Loucy (cell line): ENCODE measurements at regions not wholly inside any gene's neighbourhood (a gene's known extent, or its start where the extent isn't known, plus 50 kb on each side); places are given as distances from the start of the nearest gene placed in this dataset.

Experiments
- H2AFZ ChIP-seq: fragments of 200-600 bp; sonication (generic); 2 replicates; pipeline ENCODE4 v1.6.0; 2016; ENCODE audit warnings: antibody characterized with exemption, mild to moderate bottlenecking, low read length, moderate library complexity
- H3F3A ChIP-seq: fragments of 200-600 bp; 2 replicates; pipeline ENCODE4 v1.6.0; 2016; ENCODE audit warnings: antibody characterized with exemption, low read depth, mild to moderate bottlenecking
- H3K27me3 ChIP-seq: fragments of 200-600 bp; sonication (generic); 2 replicates; pipeline ENCODE4 v1.6.1; 2014; ENCODE audit warnings: low read length, mild to moderate bottlenecking; ENCODE audit not compliant: insufficient read depth, poor library complexity, severe bottlenecking
- H3K36me3 ChIP-seq: fragments of 200-600 bp; sonication (generic); 2 replicates; pipeline ENCODE4 v1.6.1; 2016; ENCODE audit warnings: low read length; ENCODE audit not compliant: insufficient read depth
- H3K4me1 ChIP-seq: fragments of 200-600 bp; sonication (generic); 2 replicates; pipeline ENCODE4 v1.5.1; 2014; ENCODE audit warnings: low read length, mild to moderate bottlenecking; ENCODE audit not compliant: insufficient read depth, poor library complexity, severe bottlenecking
- H3K4me2 ChIP-seq: fragments of 200-600 bp; sonication (generic); 2 replicates; pipeline ENCODE4 v1.6.0; 2014; ENCODE audit warnings: antibody characterized with exemption, low read length, low read depth, mild to moderate bottlenecking; ENCODE audit not compliant: poor library complexity, severe bottlenecking
- H3K4me3 ChIP-seq: fragments of 200-600 bp; sonication (generic); 2 replicates; pipeline ENCODE4 v1.5.1; 2014; ENCODE audit warnings: low read length, mild to moderate bottlenecking, mixed read lengths; ENCODE audit not compliant: poor library complexity, severe bottlenecking
- H3K79me2 ChIP-seq: fragments of 200-600 bp; sonication (generic); 2 replicates; pipeline ENCODE4 v1.6.1; 2014; ENCODE audit warnings: low read length; ENCODE audit not compliant: insufficient read depth
- H3K9ac ChIP-seq: fragments of 200-600 bp; sonication (generic); 2 replicates; pipeline ENCODE4 v1.6.0; 2014; ENCODE audit warnings: mild to moderate bottlenecking, low read depth, low read length, moderate library complexity; ENCODE audit not compliant: poor library complexity, severe bottlenecking
- H3K9me2 ChIP-seq: fragments of 200-600 bp; sonication (generic); replicated peaks from 2 replicates; pipeline ENCODE4 v1.6.1; 2016; ENCODE audit warnings: low read depth, low read length, mixed read lengths
- H3K9me3 ChIP-seq: fragments of 200-600 bp; sonication (generic); 2 replicates; pipeline ENCODE4 v1.6.1; 2014; ENCODE audit warnings: mild to moderate bottlenecking, antibody characterized with exemption, low read length, low read depth; ENCODE audit not compliant: insufficient read depth
- H4K20me1 ChIP-seq: fragments of 200-600 bp; sonication (generic); 2 replicates; pipeline ENCODE4 v1.6.0; 2014; ENCODE audit warnings: antibody characterized with exemption, low read length, mild to moderate bottlenecking; ENCODE audit not compliant: insufficient read depth, poor library complexity, severe bottlenecking
- EZH2phosphoT487 ChIP-seq: fragments of 200-600 bp; IDR thresholded peaks from 2 replicates; pipeline ENCODE4 v1.6.1; 2018; ENCODE audit warnings: antibody characterized with exemption, mild to moderate bottlenecking, moderate library complexity, borderline replicate concordance
- TF ChIP-seq, protein P1 (sequence below): fragments of 200-600 bp; sonication (generic); conservative IDR thresholded peaks from 2 replicates; pipeline ENCODE4 v1.5.1; 2014; ENCODE audit warnings: mild to moderate bottlenecking, antibody characterized with exemption, low read length

DNA sequence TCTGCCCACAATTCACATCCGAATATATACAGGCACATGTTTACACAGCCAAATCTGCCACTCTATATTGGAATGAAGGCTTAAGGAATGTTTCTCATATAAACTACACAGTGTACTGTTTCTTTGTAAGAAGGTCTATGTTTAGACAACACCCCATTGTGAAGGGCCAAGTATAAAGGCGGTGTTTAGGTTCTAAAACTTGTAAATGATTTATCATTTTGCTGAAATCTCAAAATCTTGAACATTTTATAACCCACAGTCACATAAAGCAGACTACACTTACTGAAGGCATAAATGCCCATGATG lies 94.0 kb downstream of the ZNF608 start:
- H3F3A ChIP-seq = no peaks in the 10 kb centered on the region
- no peaks in the 10 kb centered on the region for H3K36me3 ChIP-seq
- H3K27me3 ChIP-seq = peaks cover 61% of the 10 kb centered on the region
- no peak for TF ChIP-seq EZH2phosphoT487
- TF ChIP-seq, protein P1, sequence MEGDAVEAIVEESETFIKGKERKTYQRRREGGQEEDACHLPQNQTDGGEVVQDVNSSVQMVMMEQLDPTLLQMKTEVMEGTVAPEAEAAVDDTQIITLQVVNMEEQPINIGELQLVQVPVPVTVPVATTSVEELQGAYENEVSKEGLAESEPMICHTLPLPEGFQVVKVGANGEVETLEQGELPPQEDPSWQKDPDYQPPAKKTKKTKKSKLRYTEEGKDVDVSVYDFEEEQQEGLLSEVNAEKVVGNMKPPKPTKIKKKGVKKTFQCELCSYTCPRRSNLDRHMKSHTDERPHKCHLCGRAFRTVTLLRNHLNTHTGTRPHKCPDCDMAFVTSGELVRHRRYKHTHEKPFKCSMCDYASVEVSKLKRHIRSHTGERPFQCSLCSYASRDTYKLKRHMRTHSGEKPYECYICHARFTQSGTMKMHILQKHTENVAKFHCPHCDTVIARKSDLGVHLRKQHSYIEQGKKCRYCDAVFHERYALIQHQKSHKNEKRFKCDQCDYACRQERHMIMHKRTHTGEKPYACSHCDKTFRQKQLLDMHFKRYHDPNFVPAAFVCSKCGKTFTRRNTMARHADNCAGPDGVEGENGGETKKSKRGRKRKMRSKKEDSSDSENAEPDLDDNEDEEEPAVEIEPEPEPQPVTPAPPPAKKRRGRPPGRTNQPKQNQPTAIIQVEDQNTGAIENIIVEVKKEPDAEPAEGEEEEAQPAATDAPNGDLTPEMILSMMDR = no peak
- H3K4me3 ChIP-seq = no peak overlapping the region
- H3K9ac ChIP-seq = no peak overlapping the region
- H3K9me3 ChIP-seq = no peaks in the 10 kb centered on the region
- no peaks in the 10 kb centered on the region for H4K20me1 ChIP-seq
- no peaks in the 10 kb centered on the region for H3K79me2 ChIP-seq
- peaks cover 25% of the 10 kb centered on the region for H3K4me1 ChIP-seq
- no peak overlapping the region for H3K4me2 ChIP-seq
- no peak overlapping the region for H2AFZ ChIP-seq
- H3K9me2 ChIP-seq = no peaks in the 10 kb centered on the region

- H3K9me2 ChIP-seq = no peaks in the 10 kb centered on the region
- no peaks in the 10 kb centered on the region for H3K79me2 ChIP-seq
- H3K27me3 ChIP-seq = peaks cover 67% of the 10 kb centered on the region
- no peak overlapping the region for H3K4me2 ChIP-seq
- peaks cover 25% of the 10 kb centered on the region for H3K4me1 ChIP-seq
- H3F3A ChIP-seq = no peaks in the 10 kb centered on the region
- TF ChIP-seq, protein P1 = no peak
- no peak for TF ChIP-seq EZH2phosphoT487
- H3K36me3 ChIP-seq = no peaks in the 10 kb centered on the region
- H3K9me3 ChIP-seq = no peaks in the 10 kb centered on the region
- H4K20me1 ChIP-seq = no peaks in the 10 kb centered on the region
- no peak overlapping the region for H3K4me3 ChIP-seq
- no peak overlapping the region for H3K9ac ChIP-seq
- H2AFZ ChIP-seq = no peak overlapping the region
Measured at GRCh38 chr5:124651663-124652513, 94.6 kb downstream of the ZNF608 start.

- no peak overlapping the region for H3K9ac ChIP-seq
- TF ChIP-seq, protein P1 = no peak
- TF ChIP-seq EZH2phosphoT487 = no peak
Measured at GRCh38 chr5:124650951-124651662, 95.3 kb downstream of the ZNF608 start.

More at GRCh38 chr5:124650951-124651662, 95.3 kb downstream of the ZNF608 start:
- H3K9me3 ChIP-seq = no peaks in the 10 kb centered on the region
- no peaks in the 10 kb centered on the region for H3K79me2 ChIP-seq
- H3K27me3 ChIP-seq = peaks cover 75% of the 10 kb centered on the region
- peaks cover 19% of the 10 kb centered on the region for H3K4me1 ChIP-seq
- no peak overlapping the region for H3K4me3 ChIP-seq
- H3K4me2 ChIP-seq = no peak overlapping the region
- no peaks in the 10 kb centered on the region for H3K9me2 ChIP-seq
- H3F3A ChIP-seq = no peaks in the 10 kb centered on the region
- no peaks in the 10 kb centered on the region for H3K36me3 ChIP-seq
- no peak overlapping the region for H2AFZ ChIP-seq
- no peaks in the 10 kb centered on the region for H4K20me1 ChIP-seq
